Right ventricle myocardium superior (tissue), 1 donor: ENCODE measurements at regions not wholly inside any gene's neighbourhood (a gene's known extent, or its start where the extent isn't known, plus 50 kb on each side); places are given as distances from the start of the nearest gene placed in this dataset.

Experiments used
- ATAC-seq: fragments of 200-7000 bp; cut with Tn5 transposase; one replicate; pipeline ENCODE4 v1.9.1; 2020; ENCODE audit warnings: mild to moderate bottlenecking; ENCODE audit not compliant: poor library complexity
- DNase-seq: peaks from one replicate; pipeline ENCODE4 v3.0.0-alpha.2; 2020
- intact Hi-C: fragments of 100-400 bp; cut with DNase I; formaldehyde crosslinking; loops from one replicate; pipeline ENCODE4 v1.11.2; 2022
- donor health status: DM: no; HTN: yes; CAD: no; lungs with severe emphysema.

DNA sequence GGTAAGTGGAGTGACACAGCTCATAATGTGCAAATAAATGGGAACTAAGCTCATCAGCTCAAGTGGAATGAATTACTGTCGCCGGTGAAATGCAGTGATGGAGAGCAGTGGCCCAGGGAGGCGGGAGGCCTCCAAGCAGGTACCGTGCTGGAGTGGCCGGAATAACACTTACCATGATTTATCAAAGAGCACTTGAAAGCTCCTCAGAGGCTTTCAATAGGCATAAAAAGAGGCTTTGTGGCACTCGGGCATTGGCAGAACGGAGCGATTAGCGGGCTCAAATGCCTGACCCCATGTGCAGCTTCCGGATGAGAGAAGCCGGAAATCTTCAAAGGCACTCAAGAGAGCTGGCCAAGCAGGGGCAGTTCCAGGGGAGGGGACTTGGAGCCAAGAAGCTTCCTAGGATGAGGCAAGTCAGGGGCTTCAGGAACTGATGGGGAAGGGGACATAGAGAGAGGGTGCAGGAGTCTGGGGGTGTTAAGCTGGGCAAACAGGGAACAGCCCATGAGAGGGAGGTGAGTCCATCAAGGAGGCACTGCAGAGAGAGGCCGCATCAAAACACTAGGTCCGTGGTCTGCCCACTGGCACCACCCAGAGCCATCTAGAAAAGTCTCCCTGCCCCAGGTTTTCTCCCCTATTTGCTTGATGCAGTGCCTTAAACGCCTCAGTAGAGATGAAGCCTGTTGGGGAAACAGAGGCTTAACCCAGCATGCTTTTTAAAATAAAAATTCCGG, 144.0 kb upstream of the IRX6 start:
- DNase-seq (no peak), ATAC-seq (no peak)
- intact Hi-C loops: no loop called here

DNA sequence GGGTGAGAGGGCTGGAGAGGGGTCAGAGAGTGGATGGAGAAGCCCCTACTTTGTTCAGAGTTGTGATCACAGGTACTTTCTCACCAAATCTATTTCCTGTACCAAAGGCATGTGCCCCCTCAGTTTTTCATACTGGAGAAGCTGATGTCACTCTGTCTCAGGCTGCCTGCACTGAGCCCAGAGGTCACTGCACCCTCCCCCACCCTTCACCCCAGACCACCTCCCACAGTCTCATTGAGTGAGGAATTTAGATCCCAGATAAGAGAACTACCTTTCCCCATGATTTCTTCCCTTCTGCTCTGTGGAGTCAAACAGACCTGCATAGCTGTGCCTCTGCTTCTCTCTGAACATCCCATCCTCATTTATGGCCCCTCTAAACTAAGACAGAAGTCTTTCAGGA, 140.0 kb upstream of the IRX6 start:
- intact Hi-C loops: no loop called here
- DNase-seq: no peak
- no peak for ATAC-seq

DNA sequence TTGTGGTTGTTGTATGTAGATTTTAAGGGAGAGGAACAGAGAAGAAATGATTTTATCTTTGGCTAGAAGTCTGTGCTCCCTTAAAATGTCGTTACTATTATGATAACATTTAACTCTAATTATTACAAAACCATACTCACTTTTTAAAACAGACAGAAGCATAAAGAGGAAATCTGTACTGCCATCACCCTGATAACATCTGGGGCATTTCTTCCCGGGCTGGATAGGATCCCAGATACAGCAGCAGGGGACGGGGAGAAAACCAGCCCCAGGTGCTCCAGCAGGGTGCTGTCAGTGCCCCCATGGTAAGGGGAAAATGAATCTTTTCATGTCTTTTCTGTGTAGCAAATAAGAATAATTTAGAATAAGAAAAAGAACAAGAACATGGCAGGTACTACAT, 139.4 kb upstream of the IRX6 start:
- intact Hi-C loops: no loop called here
- DNase-seq (no peak), ATAC-seq (no peak)

DNA sequence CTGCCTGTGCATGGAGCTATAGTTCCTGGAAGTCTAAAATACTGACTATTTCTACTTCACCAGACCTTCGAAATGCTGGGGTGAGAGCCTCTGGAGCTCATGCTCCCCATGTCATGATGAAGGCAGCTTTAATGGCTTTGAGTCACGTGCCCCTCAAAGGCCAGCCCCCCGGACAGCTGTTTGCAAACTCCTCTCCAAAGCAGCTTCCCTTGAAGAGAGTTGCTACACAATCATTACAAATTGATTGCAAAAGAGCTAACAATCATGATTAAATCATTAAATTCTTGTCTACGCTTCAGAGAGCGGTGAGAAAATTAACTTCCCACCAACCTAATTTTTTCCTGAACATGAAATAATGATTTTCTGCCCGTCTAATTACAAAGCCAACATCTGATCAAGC, 134.8 kb upstream of the IRX6 start:
- ATAC-seq (no peak), DNase-seq (no peak)

DNA sequence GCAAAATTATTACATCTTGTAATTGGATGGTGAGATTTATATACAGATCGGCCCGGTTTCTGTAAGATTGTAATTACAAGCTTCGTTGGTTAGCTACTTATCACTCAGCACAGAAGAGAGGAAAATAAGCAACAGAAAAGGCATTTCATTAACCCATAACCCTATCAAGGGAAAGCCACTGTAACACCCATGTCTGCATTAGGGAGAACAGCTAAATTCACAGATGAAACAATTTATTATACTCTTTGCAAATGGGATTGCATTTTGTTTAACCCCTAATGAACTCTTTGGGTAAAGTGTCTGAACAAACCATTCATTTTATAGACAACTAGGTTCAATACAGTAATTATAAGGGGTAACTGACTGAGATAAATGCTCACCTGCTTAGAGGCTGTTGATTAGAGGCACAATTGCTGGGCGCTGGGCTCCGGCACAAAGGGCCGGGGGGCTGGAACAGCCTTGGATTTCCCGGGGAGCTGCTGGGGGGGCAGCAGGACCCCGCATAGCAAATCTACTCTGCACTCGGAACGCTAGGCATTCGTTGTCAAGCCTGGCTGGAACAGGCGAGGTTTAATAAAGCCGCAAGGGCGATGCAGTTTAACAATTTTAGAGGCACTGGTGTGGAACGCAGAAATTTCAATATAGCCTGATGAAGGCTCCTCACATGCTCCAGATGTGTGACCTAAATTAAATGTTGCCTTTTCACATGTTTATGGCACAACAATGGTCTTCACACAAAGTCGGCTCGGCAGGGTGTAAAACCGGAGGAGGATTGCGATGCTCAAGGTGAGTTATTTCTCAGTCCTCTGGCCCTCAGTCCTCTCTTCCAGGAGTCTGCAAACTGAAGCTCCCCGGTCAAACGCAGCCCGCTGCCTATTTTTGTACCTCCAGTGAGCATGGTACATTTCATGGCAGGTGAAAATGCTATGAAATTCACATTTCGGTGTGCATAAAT, 134.0 kb upstream of the IRX6 start:
- DNase-seq (no peak), ATAC-seq (no peak)
- intact Hi-C loops: no loop called here

More for the DNA sequence above, 134.8 kb upstream of the IRX6 start:
- intact Hi-C loops: no loop called here

DNA sequence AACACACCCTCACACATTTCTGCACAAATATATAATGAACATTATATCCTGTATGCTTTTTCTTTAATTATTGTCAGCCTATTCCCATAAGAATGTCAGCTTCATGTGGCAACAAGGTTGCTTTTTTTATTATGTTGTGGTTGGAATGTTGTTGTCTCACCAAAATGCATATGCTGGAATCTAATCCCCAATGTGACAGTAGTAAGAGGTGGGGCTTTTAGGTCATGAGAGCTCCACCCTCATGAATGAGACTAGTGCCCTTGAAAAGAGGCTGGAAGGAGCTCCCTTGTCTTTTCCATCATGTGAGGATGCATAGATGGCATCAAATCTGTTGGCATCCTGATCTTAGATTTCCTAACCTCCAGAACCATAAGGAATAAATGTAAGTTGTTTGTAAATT, 131.3 kb upstream of the IRX6 start:
- intact Hi-C loops: no loop called here
- ATAC-seq (no peak), DNase-seq (no peak)

DNA sequence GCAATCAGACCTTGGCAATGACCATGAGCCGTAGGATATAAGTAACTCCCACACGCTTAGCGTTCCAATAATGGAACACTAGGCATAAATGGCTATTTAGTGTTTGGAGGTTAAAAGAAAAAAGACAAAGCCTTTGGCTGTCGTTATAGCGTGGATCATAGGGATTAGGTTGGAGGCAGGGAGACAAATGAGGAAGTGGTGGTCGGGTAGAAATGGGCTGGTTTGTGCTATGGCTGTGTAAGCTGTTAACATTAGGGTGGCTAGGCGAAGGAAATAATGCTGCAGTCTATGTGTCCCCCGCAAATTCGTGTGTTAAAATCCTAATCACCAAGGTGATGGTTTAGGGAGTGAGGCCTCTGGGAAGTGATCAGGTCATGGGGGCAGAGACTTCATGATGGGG, 120.4 kb upstream of the IRX6 start:
- ATAC-seq (no peak), DNase-seq (no peak)
- intact Hi-C loops: no loop called here

DNA sequence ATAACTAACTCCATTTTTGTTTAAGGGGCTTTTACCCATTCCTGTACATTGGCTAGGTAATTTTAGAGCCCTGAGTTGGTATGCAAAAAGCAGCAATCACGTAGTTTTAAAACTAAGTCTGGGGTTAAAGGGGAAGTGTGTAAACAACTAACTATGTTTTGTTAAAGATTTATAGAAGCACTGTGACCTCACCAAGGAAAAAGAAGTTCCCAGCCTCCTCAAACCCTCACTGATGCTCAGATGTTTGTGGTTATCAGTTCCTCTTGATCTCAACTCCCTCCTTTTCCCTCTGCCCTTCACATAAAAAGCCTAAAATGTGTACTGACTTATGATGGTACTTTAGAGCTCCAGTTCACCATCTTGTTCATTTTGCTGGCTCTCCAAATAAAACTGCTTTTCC, 119.9 kb upstream of the IRX6 start:
- ATAC-seq: no peak
- intact Hi-C loops: no loop called here
- no peak for DNase-seq

DNA sequence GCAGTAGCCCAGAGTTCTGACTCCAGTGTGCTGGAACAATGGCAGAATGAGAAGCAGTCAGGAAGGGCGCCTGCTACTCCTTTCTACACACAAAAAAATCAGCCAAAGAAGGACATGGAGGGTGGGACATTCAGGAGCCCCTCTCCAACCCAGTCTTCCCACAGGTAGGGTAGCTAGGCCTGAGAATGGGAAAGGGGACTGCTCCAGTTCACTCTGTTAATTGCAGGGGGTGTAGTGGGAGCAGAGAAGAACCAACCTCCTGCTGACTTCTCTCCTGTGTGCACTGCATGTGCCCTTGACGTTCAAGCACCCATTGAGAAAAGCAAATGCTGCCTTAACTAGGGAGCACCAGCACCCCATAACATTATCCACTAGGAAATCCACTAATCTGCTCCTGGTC, 119.1 kb upstream of the IRX6 start:
- ATAC-seq (no peak), DNase-seq (no peak)
- intact Hi-C loops: no loop called here

DNA sequence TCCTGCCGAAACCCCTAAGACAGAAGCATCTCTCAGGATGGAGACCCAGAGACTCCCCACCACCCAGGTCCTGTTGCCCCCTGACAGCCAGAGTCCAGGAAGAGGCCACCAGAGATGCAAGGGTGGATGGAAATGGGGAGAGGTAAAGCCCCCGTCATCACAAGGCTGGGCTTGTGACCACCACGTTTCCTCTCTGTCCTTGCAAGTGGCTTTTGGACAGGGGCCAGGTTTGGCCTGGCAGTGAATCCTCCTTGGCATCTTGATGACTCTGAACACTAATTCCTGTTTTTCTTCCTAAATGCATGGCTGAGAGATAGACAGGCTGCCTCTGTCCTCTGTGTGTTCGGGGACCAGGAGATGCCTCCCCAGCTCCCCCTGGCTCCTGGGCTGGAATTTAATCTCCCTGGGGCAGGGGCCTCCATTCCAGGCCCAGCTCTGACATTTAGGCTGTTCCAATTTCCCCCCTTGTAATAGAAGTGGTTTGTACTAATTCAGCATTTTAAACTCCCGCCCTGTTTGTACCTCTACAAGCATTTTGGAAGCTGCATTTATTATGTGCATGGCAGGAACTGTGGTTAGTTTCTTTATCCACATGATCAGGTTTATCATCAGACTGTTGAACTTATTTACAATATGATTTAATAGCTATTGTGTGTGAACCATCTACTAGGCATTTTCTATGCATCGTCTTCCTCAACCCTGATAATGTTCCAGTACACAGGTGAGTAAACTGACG, 116.1 kb upstream of the IRX6 start:
- intact Hi-C loops: no loop called here
- DNase-seq (no peak), ATAC-seq (no peak)

DNA sequence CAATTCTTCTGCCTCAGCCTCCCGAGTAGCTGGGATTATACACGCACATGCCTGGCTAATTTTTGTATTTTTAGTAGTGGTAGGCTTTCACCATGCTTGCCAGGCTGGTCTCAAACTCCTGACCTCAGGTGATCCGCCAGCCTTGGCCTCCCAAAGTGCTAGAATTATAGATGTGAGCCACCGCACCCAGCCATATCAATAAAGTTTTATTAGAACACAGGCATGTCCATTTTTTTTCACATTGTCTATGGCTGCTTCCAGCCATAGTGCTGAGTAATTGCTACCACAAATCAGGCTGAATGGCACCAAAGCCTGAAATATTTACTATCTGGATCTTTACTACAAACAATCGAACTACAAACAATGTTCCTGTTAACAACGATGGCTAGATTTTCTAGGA, 114.4 kb upstream of the IRX6 start:
- intact Hi-C loops: no loop called here
- DNase-seq (no peak), ATAC-seq (no peak)

DNA sequence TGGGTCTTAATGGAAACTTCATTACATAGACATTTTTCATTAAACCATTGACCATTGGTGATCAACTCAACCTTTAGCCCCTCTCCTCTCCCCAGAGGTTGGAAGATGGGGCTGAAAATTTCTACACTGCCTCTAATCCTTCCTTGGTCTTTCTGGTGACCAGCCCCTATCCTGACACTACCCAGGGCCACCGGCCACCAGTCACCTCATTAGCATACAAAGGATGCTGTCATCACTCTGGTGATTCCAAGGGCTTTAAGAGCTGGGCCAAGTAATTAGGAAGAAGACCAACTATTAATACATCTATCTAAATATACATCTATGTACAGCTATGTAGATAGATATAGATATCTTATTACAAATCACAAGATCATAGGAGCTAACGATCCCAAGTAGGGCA, 111.2 kb upstream of the IRX6 start:
- intact Hi-C loops: no loop called here
- ATAC-seq: no peak

DNA sequence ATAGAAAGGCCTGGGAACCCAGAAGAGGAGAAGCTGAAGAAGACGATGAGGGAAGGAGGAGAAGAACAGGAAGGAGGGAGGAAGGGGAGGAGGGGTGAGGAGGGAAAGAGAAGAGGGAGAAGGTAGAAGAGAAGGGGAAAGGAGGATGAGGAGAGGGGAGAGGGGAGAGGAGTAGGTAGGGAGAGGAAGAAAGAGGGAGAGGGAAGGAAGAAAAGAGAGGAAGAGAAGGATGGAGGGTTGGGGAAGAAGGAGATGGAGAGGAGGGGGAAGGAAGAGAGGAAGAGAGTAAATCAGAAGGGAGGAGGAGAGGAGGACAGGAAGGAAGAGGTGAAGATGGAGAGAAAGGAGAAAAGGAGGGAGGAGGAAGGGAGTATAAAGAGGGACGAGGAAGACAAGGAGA, 109.6 kb upstream of the IRX6 start:
- DNase-seq: no peak
- intact Hi-C loops: no loop called here
- no peak for ATAC-seq

More for the DNA sequence above, 111.2 kb upstream of the IRX6 start:
- DNase-seq: no peak

DNA sequence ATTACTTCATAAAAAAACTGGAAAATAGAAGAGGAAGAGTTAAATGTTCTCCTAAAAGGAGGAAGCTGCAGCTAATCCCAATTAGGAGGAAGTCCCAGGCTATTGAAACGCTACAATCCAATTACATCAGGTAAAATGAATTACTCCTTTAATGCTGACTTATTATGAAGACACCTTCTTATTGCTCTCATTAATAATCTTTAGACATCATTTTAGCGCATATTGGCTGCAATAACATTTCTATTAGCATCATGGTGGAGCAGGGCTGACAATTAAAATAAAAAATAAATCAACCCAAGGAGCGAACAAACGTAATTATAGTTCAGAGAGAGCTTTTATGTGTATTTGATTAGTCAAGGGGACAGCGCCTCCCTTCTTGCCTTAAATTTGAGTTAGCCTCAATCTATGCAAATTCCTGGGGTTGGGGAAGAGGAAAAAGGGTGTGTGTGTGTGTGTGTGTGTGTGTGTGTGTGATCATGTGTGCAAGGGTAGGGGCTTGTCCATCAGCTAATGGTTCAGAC, 109.0 kb upstream of the IRX6 start:
- intact Hi-C loops: no loop called here
- no peak for DNase-seq
- ATAC-seq: no peak

DNA sequence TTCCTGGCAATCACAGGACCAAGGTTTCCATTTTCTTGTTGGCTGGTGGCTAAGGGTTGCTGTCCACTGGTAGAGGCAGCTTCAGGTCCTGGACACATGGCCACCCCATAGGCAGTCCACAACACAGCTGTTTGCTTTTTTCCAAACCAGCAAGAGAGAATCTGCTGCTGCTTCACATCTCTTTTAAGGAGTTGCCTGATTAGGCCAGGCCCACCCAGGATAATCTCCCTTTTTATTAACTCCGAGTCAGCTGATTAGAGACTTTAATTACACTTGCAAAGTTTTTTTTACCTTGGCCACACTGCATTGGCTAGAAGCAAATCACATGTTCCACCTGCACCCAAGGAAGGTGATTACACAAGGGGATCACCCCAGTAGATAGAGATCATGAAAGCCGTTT, 106.6 kb upstream of the IRX6 start:
- no peak for ATAC-seq
- intact Hi-C loops: no loop called here

DNA sequence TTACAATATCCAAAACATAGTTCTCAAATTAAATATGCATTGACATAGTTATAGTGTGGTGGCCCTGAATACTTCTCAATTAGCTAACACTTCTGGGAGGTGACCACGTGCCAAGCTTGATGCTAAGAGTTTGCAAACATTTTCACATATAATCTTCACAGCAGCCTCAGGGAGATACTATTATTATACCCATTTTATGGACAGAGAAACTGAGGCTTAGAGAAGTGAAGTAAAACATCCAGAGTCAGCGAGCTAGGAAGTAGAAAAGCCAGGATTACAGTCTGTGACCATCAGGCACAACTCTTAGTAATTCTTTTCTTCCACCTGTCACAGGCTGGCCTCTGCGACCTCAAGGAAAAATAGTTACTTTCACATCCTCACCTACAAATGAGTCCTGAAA, 102.2 kb upstream of the IRX6 start:
- intact Hi-C loops: no loop called here
- DNase-seq (no peak), ATAC-seq (no peak)

More for the DNA sequence above, 106.6 kb upstream of the IRX6 start:
- no peak for DNase-seq

DNA sequence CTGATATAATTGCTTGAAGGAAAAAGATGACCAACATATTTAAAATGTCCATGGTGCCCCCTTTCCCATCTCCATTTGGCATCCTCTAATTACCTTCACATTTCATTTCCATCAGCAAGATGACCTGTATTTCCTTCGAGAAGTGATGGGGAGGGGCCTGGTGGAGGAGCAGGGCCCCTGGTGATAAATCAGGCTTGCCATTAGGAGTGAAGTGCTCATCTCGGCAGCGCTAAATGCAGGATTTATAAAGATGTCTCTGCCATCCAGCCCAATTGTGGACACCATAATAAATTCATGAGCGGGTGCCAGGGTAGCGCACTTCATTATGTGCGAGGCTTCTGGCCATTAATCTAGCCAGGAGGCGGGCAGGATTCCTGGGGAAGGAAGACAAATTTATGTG, 101.5 kb upstream of the IRX6 start:
- no peak for ATAC-seq

DNA sequence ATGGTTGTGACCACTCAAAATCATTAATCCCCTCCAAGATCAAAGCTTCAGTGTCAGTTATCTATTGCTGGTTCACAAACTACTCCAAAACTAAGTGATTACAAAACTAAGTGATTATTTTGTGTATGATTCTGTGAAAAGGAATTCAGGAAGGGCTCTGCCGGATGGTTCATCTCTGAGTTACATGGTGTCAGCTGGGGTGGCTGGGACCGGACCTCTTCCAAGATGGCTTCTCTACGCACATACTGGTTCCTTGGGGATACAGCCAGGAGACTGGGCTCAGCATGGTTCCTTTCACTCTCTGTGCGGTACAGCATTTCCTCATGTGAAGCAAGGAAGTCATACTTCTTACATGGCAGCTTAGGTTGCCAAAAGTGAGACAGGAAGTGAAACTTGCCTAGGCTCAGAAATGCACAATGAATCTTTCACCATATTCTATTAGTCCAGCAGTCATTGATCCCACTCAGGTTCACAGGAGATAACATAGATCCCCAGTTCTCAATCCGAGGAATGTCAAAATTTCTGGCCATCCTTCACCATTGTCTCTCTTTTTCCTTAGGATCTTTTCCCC, 97.9 kb upstream of the IRX6 start:
- ATAC-seq (no peak), DNase-seq (no peak)
- intact Hi-C loops: no loop called here

More for the DNA sequence above, 101.5 kb upstream of the IRX6 start:
- no peak for DNase-seq
- intact Hi-C loops: no loop called here

DNA sequence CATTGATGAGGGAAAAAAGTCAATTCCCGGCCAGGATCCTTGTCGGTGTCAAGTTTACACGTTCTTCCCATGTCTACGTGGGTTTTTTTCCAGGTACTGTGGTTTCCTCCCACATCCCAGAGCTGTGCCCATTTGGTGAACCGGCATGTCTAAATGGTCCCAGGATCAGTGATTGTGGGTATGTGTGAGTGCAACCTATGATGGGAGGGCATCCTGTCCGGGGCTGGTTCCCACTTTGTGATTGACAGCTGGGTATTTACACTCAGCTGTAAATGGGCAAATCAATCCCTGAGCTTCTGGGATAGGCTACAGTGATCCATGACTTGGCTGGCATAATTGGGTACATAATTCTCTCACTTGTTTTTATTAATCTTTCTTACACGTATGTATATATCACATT, 91.2 kb upstream of the IRX6 start:
- intact Hi-C loops: no loop called here
- ATAC-seq: no peak
- DNase-seq: no peak
